ENCODE measurements at regions not wholly inside any gene's neighbourhood (a gene's known extent, or its start where the extent isn't known, plus 50 kb on each side); places are given as distances from the start of the nearest gene placed in this dataset.

DNA sequence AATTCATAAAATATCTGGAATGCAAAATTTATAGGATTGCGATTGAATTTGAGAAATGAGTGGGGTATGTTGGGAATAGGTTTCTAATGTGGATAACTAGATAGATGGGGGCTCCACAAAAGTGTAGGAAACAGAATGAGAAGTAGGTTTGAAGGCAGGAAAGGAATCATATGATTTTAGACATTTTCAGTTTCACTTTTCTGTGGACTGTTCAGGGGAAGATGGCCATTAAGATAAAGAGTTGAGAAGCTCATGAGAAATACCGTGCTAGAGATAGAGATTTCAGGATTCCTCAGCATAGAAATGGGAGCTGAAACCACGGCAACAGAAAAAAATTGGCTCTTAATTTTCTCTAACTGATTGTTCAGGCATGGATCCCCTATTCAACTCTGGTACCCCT lies 163.4 kb upstream of the CD180 start:
- H2AFZ ChIP-seq (ENCODE audit: low read depth, low read length, severe bottlenecking) = no peak overlapping the region
- H3K9me2 ChIP-seq (replicated peaks; ENCODE audit: insufficient read depth, low read length) = no peaks in the 10 kb centered on the region
- H3F3A ChIP-seq (ENCODE audit: insufficient read depth) = no peaks in the 10 kb centered on the region
- no peaks in the 10 kb centered on the region for H3K9me3 ChIP-seq (ENCODE audit: insufficient read depth, low read length)
- H3K4me3 ChIP-seq (ENCODE audit: insufficient read depth, low read length, poor library complexity, severe bottlenecking) = no peak overlapping the region
- H3K27ac ChIP-seq (ENCODE audit: low read depth, low read length) = no peak overlapping the region
- H3K9ac ChIP-seq (ENCODE audit: low read length) = no peak overlapping the region
- H3K79me2 ChIP-seq (ENCODE audit: insufficient read depth, low read length) = no peaks in the 10 kb centered on the region
- no peaks in the 10 kb centered on the region for H3K27me3 ChIP-seq (ENCODE audit: low read length)
- no peak overlapping the region for H3K4me2 ChIP-seq (ENCODE audit: low read depth, low read length, poor library complexity, severe bottlenecking)
- H4K20me1 ChIP-seq (ENCODE audit: low read depth, low read length) = no peaks in the 10 kb centered on the region
- H3K36me3 ChIP-seq (ENCODE audit: low read length) = no peaks in the 10 kb centered on the region
- TF ChIP-seq CTCF (IDR thresholded peaks at IDR 0.05; ENCODE audit: insufficient read depth, low read length, poor library complexity, severe bottlenecking) (no peak), EZH2phosphoT487 (conservative IDR thresholded peaks at IDR 0.05; ENCODE audit: low read length) (no peak)

DNA sequence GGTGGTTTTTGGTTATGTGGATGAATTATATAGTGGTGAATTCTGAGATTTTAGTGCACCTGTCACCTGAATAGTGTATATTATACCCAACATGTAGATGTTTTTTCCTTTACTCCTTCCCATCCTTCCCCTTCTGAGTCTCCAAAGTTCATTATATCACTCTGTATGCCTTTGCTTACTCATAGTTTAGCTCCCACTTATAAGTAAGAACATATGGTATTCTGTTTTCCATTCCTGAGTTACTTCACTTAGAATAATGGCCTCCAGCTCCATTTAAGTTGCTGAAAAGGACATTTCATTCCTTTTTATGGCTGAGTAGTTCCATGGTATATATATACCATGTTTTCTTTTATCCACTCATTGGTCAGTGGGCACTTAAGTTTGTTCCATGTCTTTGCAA lies 161.6 kb upstream of the CD180 start:
- no peaks in the 10 kb centered on the region for H4K20me1 ChIP-seq (ENCODE audit: low read depth, low read length)
- H3K36me3 ChIP-seq (ENCODE audit: low read length) = no peaks in the 10 kb centered on the region
- H3K4me2 ChIP-seq (ENCODE audit: low read depth, low read length, poor library complexity, severe bottlenecking) = no peak overlapping the region
- no peak overlapping the region for H3K9ac ChIP-seq (ENCODE audit: low read length)
- H3F3A ChIP-seq (ENCODE audit: insufficient read depth) = no peaks in the 10 kb centered on the region
- H3K9me3 ChIP-seq (ENCODE audit: insufficient read depth, low read length) = no peaks in the 10 kb centered on the region
- TF ChIP-seq CTCF (IDR thresholded peaks at IDR 0.05; ENCODE audit: insufficient read depth, low read length, poor library complexity, severe bottlenecking) (no peak), EZH2phosphoT487 (conservative IDR thresholded peaks at IDR 0.05; ENCODE audit: low read length) (no peak)
- no peaks in the 10 kb centered on the region for H3K9me2 ChIP-seq (replicated peaks; ENCODE audit: insufficient read depth, low read length)
- H2AFZ ChIP-seq (ENCODE audit: low read depth, low read length, severe bottlenecking) = no peak overlapping the region
- no peaks in the 10 kb centered on the region for H3K79me2 ChIP-seq (ENCODE audit: insufficient read depth, low read length)
- no peaks in the 10 kb centered on the region for H3K27me3 ChIP-seq (ENCODE audit: low read length)
- H3K4me3 ChIP-seq (ENCODE audit: insufficient read depth, low read length, poor library complexity, severe bottlenecking) = no peak overlapping the region
- no peak overlapping the region for H3K27ac ChIP-seq (ENCODE audit: low read depth, low read length)

- H3K4me3 ChIP-seq (ENCODE audit: insufficient read depth, low read length, poor library complexity, severe bottlenecking) = no peak overlapping the region
- no peak overlapping the region for H3K27ac ChIP-seq (ENCODE audit: low read depth, low read length)
- H2AFZ ChIP-seq (ENCODE audit: low read depth, low read length, severe bottlenecking) = no peak overlapping the region
- H3K27me3 ChIP-seq (ENCODE audit: low read length) = no peaks in the 10 kb centered on the region
- no peaks in the 10 kb centered on the region for H3K79me2 ChIP-seq (ENCODE audit: insufficient read depth, low read length)
- H3K9me3 ChIP-seq (ENCODE audit: insufficient read depth, low read length) = no peaks in the 10 kb centered on the region
- no peak overlapping the region for H3K4me2 ChIP-seq (ENCODE audit: low read depth, low read length, poor library complexity, severe bottlenecking)
- no peaks in the 10 kb centered on the region for H4K20me1 ChIP-seq (ENCODE audit: low read depth, low read length)
- H3F3A ChIP-seq (ENCODE audit: insufficient read depth) = no peaks in the 10 kb centered on the region
- H3K9ac ChIP-seq (ENCODE audit: low read length) = no peak overlapping the region
- H3K9me2 ChIP-seq (replicated peaks; ENCODE audit: insufficient read depth, low read length) = no peaks in the 10 kb centered on the region
- TF ChIP-seq EZH2phosphoT487 (conservative IDR thresholded peaks at IDR 0.05; ENCODE audit: low read length) = no peak
- no peak for TF ChIP-seq CTCF (IDR thresholded peaks at IDR 0.05; ENCODE audit: insufficient read depth, low read length, poor library complexity, severe bottlenecking)
- no peaks in the 10 kb centered on the region for H3K36me3 ChIP-seq (ENCODE audit: low read length)
Observed at GRCh38 chr5:67355120-67355713, 158.6 kb upstream of the CD180 start.
